ENCODE measurements at regions not wholly inside any gene's neighbourhood (a gene's known extent, or its start where the extent isn't known, plus 50 kb on each side); places are given as distances from the start of the nearest gene placed in this dataset.

DNA sequence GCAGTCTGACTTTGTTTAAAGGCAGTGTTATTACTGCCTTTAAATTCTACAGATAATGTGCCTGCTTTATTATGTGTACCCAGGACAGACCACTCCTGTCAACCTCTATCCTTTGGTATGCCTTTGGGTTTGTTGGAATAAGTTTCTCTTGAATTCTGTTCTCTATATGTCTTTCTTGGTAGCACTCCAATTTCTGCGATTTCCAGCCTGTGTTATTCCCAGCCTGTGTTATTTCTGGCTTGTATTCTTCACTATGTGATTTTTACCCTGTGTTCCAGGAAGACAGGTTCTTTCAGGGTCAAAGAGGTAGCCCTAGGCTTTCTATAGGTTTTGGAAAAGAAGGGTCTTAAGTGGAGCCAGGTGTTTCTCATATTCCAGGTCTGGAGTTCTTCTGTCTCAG, 407.4 kb upstream of the AZI2 start:
- TF ChIP-seq CTCF (IDR thresholded peaks at IDR 0.05) (no peak), POLR2AphosphoS5 (IDR thresholded peaks at IDR 0.05; ENCODE audit: low read depth, low read length) (no peak), SIN3A (IDR thresholded peaks at IDR 0.05; ENCODE audit: borderline replicate concordance, insufficient read depth, low read depth, low read length) (no peak), TCF7L2 (IDR thresholded peaks at IDR 0.05; ENCODE audit: low read depth, low read length) (no peak)
- TF ChIP-seq, protein P1, sequence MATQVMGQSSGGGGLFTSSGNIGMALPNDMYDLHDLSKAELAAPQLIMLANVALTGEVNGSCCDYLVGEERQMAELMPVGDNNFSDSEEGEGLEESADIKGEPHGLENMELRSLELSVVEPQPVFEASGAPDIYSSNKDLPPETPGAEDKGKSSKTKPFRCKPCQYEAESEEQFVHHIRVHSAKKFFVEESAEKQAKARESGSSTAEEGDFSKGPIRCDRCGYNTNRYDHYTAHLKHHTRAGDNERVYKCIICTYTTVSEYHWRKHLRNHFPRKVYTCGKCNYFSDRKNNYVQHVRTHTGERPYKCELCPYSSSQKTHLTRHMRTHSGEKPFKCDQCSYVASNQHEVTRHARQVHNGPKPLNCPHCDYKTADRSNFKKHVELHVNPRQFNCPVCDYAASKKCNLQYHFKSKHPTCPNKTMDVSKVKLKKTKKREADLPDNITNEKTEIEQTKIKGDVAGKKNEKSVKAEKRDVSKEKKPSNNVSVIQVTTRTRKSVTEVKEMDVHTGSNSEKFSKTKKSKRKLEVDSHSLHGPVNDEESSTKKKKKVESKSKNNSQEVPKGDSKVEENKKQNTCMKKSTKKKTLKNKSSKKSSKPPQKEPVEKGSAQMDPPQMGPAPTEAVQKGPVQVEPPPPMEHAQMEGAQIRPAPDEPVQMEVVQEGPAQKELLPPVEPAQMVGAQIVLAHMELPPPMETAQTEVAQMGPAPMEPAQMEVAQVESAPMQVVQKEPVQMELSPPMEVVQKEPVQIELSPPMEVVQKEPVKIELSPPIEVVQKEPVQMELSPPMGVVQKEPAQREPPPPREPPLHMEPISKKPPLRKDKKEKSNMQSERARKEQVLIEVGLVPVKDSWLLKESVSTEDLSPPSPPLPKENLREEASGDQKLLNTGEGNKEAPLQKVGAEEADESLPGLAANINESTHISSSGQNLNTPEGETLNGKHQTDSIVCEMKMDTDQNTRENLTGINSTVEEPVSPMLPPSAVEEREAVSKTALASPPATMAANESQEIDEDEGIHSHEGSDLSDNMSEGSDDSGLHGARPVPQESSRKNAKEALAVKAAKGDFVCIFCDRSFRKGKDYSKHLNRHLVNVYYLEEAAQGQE (IDR thresholded peaks at IDR 0.05; ENCODE audit: insufficient read depth in 1 of 2, low read depth in 2 of 2, low read length in 1 of 2): no peak
